HG03439 (cell line): ENCODE measurements at regions not wholly inside any gene's neighbourhood (a gene's known extent, or its start where the extent isn't known, plus 50 kb on each side); places are given as distances from the start of the nearest gene placed in this dataset.

Experiments
- ATAC-seq: cut with Tn5 transposase; IDR thresholded peaks from one replicate; pipeline ENCODE4 v1.9.1; 2021; ENCODE audit warnings: mild to moderate bottlenecking, moderate library complexity; ENCODE audit not compliant: unreplicated experiment

DNA sequence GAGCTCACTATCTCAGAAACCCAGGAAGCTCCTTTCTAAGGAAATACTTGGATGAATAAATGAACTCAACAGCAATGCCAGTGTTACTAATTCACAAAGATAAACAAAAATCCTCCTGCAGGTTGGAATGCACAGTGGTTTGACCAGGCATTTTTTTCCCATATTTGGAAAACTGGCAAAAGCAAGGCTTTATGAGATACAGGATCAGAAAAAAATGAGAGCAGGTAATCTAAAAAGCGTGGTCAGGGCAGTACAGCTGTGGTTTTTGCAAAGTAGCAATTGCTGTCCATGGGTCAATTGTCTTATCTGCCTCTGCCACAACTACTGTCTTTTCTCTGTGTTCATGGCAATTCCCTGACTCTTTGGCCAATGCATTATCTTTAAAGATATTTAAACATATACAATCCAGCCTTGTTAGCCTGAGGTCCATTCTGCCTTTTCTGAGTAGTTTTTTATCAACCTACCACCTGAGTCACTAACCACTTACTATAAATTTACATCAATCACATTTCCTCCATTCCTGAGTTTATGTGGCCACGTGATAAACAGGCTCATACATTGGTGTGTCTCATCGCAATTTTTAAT is 564.5 kb upstream of the IGFBP3 start:
- no peak for ATAC-seq

DNA sequence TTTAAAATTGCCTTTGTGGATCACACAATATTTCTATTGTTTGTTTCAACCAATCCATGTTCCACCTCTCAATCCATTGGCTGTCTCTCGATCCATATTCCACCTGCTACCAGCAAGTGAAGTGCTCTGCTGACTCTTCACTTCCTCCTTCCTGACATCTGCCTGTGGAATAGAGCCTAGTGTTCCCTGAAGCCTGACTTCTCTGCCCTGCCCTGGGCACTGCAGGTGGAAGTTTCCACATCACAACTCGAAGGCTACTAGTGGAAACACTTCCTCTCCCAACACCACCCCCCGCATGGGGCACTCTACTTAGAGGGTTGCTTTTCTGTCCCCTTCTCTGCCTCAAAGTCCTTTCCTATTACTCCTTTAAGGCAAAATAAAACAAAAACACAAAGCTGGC is 563.8 kb upstream of the IGFBP3 start:
- no peak for ATAC-seq

GRCh38 chr7:46480619-46481018 is 559.5 kb upstream of the IGFBP3 start:
- no peak for ATAC-seq

DNA sequence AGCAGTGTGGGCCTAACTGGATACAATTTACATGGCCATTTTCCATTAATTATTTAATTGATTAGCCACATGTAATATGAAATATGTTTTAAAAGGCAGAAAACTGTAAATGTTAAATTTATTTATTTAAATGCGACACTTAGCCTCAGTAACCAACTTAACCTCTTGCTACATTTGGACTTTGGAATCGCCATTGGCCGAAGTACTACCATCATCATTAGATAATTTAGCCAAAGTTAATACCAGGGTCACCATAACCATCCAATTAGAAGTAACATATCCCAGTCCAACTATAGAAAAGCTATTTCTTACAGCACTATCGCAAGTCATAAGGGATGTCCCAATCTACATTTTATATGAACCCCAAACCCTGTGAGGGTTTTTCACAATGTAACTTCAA is 558.6 kb upstream of the IGFBP3 start:
- no peak for ATAC-seq

DNA sequence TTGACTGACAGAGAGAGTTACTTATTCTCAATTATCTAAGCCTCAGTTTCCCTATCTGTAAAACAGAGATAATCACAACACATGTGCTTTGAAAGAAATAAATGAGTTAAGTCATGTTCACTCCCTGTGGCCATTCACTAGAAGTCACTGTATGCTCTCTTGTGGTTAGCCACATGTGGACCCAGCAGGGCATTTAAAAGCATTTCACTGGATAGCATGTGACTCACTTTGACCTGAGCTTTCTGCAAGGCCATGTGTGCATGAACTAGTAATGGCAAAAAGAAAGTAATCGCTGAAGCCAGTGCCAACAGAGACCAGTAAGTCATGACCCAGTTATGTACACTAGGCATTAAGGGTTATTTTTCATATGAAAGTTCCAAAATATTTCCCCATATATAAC is 557.0 kb upstream of the IGFBP3 start:
- ATAC-seq = no peak

DNA sequence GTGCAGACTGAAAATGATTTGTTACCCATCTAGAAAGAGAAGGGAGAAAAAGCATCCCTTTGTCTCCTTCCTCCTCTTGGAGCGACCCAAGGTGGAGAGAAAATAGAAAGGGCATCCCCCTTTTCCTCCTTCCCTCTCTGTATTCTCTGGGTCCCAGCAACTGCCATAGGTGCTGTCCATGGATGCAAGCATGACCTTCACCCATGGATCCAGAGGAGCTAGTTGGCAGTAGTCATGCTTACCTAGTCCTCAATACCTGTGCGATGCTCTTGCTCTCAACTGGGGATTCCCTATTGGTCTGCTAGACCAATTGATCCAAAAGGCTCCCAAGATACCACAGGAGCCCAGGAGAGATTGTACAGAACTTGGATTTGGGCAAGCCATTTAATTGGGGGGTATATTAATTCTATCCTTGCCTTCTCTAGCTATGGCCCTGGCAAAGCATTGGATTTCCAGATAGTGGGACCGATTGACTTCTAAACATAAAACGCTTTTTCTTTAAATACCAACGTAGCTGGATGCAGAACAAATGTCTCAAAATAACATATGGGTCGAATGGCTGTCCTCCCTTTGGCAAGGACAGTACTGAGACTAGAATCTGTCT is 547.8 kb upstream of the IGFBP3 start:
- ATAC-seq = no peak

- ATAC-seq = no peak
Measured at GRCh38 chr7:46463170-46463569, 542.1 kb upstream of the IGFBP3 start.

GRCh38 chr7:46461334-46461777 is 540.3 kb upstream of the IGFBP3 start:
- no peak for ATAC-seq

GRCh38 chr7:46459942-46460341 is 538.9 kb upstream of the IGFBP3 start:
- no peak for ATAC-seq

GRCh38 chr7:46454816-46455215 is 533.7 kb upstream of the IGFBP3 start:
- no peak for ATAC-seq

DNA sequence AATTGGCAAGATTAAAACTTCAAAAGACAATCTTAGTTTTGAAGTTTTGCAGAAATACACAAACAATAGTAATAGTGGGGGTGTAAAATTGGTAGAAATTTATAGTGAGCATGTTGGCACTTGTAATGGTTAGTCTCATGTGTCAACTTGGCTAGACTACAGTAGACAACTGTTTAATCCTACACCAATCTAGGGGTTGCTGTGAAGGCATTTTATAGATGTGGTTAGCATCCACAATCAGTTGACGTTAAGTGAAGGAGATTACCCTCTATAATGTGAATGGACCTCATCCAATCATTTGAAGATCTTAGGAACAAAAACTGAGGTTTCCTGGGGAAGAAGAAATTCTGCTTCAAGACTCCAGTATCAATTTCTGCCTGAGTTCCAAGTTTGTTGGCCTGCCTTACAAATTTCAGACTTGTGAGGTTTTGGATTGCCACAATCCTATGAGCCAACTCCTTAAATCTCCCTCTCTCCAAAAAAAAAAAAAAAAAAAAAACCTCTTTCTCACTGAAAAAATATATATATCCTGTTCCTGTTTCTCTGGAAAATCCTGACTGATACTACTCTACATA is 531.6 kb upstream of the IGFBP3 start:
- no peak for ATAC-seq

DNA sequence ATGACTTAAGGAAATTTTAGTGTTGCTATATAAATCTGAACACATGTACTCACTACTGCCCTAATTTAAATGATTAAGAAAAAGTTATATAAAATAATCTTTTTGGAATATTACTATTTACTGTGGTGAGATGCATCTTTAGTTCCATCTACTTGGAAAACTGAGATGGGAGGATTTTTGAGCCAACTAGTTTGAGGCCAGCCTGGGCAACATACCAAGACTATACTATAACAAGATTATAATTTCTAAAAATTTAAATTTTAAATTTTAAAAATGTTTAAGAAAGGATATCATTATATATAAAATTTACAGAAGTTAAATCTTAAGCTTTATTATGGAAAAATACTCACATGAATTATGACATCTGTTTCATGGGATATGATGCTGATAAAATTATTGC is 530.8 kb upstream of the IGFBP3 start:
- no peak for ATAC-seq

GRCh38 chr7:46450886-46451285 is 529.8 kb upstream of the IGFBP3 start:
- no peak for ATAC-seq

DNA sequence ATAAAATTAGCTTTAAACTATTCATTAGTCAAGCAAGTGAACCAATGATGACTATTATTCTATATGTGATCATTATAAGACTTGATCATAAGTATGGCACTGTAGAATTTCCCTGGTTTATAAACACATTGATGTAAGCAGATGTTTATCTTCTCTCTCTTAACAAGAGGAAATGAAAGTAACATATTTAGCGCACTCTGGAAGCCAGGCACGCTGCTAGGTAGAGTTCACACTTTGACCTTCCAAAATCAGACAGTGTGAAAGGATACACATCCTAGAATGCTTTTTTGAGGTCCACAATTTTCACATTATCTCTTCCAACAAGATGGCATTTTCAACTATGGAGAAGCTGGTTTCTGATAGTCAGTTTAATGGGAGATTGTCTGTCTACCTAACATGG is 529.4 kb upstream of the IGFBP3 start:
- ATAC-seq = no peak

DNA sequence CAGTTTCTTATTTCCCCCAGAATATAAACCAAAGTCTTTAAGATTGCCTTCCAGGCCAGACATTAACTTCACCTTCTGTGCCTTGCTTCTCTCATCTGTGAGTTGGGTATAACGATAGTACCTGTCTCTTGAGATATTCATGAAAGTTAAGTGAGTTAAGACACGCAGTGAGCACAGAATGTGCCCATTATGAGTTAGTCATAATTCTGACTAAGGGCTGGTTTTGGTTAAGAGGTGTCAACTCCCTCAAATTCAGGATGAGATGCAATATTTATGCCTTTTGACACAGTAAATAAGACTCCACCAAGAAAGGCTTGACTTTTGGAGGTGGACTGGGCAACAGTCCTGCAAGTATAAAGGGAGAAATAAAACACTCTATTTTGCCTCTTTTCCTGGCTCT is 528.7 kb upstream of the IGFBP3 start:
- no peak for ATAC-seq

DNA sequence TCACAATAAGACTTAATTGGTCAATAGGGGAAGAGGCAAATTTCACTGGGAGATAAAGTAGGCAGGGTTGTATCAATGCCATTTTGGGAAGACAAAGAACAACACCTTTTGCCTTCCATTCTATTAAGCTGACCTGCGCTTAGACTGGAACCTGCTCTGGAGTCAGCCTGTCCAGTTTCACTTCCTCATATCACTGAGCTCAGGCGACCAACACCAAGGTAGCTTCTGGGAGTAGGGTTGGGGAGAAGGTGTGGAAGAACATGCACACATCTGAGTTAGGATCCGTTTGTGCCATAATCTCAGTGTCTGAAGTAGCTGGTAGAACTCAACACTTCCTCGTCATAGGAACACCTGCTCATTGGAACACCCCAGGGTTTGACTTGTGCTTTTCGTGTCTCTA is 527.4 kb upstream of the IGFBP3 start:
- ATAC-seq = no peak

DNA sequence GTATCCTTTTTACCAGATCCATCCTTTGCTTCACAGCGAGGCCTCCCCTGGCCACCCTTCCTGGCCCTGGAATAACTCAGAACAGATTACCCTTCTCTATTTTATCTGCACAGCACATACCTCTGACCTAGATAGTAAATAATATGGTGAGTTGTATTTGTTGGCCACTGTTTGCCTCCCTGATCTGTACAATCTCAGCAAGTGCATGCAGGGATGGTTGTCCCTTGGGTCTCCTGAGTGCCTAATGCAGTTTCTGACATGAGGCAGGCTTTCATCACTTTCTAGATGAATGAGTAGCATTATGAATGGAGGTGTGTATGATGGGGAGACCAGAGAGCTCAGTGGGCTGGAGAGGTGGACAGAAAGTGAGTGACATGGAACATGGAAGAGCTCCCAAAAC is 525.1 kb upstream of the IGFBP3 start:
- ATAC-seq = no peak

- no peak for ATAC-seq
Measured at GRCh38 chr7:46444256-46444655, 523.2 kb upstream of the IGFBP3 start.

GRCh38 chr7:46440186-46440585 is 519.1 kb upstream of the IGFBP3 start:
- ATAC-seq = no peak

- no peak for ATAC-seq
Measured at GRCh38 chr7:46432708-46433107, 511.6 kb upstream of the IGFBP3 start.

DNA sequence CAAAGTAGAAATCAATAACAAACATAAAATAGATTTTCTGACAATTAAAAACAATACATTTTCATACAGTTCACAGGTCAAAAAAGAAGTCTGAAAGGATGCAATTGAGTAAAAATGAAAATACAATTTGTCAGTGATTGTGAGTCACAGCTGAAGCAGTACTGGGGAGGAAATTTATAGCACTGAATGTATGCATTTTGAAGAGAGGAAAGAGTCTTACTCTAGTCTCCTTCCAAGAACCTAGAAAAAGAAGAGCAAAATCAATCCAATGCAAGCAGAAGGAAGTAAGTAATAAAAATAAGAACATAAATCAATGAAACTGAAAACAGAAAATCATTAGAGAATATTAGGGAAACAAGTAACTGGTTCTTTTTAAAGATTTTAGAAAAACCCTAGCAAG is 507.2 kb upstream of the IGFBP3 start:
- ATAC-seq = no peak

- no peak for ATAC-seq
Measured at GRCh38 chr7:46424934-46425333, 503.9 kb upstream of the IGFBP3 start.
